WTC11 (cell line): ENCODE measurements at regions not wholly inside any gene's neighbourhood (a gene's known extent, or its start where the extent isn't known, plus 50 kb on each side); places are given as distances from the start of the nearest gene placed in this dataset.

Experiments used
- CTCF ChIP-seq: fragments of 200-600 bp; IDR thresholded peaks from 2 replicates; pipeline ENCODE4 v1.8.0; 2022; ENCODE audit warnings: antibody characterized with exemption
- ELF4 ChIP-seq: sonication (generic); formaldehyde crosslinking; IDR thresholded peaks from 2 replicates; pipeline ENCODE4 v1.8.1; 2022; ENCODE audit warnings: low read depth, mild to moderate bottlenecking, moderate library complexity, missing genetic modification reagents
- NFE2L1 ChIP-seq: sonication (generic); formaldehyde crosslinking; IDR thresholded peaks from 2 replicates; pipeline ENCODE4 v1.8.1; 2023; ENCODE audit warnings: missing genetic modification reagents
- TP53 ChIP-seq: sonication (generic); formaldehyde crosslinking; IDR thresholded peaks from 2 replicates; pipeline ENCODE4 v1.8.1; 2023; ENCODE audit warnings: mild to moderate bottlenecking, missing genetic modification reagents
- TF ChIP-seq, protein P1 (sequence below): sonication (generic); formaldehyde crosslinking; IDR thresholded peaks from 2 replicates; pipeline ENCODE4 v1.8.0; 2022; ENCODE audit warnings: mild to moderate bottlenecking, missing genetic modification reagents
- TF ChIP-seq, protein P2 (sequence below): sonication (generic); formaldehyde crosslinking; IDR thresholded peaks from 2 replicates; pipeline ENCODE4 v1.8.0; 2022; ENCODE audit warnings: mild to moderate bottlenecking, missing genetic modification reagents

GRCh38 chr3:102750322-102750721 lies 315.5 kb downstream of the ZPLD1 start:
- TF ChIP-seq CTCF (no peak), ELF4 (no peak), NFE2L1 (CRISPR knock-in tag) (no peak), TP53 (no peak)
- TF ChIP-seq, protein P1, sequence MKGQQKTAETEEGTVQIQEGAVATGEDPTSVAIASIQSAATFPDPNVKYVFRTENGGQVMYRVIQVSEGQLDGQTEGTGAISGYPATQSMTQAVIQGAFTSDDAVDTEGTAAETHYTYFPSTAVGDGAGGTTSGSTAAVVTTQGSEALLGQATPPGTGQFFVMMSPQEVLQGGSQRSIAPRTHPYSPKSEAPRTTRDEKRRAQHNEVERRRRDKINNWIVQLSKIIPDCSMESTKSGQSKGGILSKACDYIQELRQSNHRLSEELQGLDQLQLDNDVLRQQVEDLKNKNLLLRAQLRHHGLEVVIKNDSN (CRISPR knock-in tag) = no peak
- TF ChIP-seq, protein P2, sequence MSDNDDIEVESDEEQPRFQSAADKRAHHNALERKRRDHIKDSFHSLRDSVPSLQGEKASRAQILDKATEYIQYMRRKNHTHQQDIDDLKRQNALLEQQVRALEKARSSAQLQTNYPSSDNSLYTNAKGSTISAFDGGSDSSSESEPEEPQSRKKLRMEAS = no peak
